ENCODE measurements at regions not wholly inside any gene's neighbourhood (a gene's known extent, or its start where the extent isn't known, plus 50 kb on each side); places are given as distances from the start of the nearest gene placed in this dataset.
A peak's percentile ranks its signal among the peaks of the same experiment; 100 is the strongest.

DNA sequence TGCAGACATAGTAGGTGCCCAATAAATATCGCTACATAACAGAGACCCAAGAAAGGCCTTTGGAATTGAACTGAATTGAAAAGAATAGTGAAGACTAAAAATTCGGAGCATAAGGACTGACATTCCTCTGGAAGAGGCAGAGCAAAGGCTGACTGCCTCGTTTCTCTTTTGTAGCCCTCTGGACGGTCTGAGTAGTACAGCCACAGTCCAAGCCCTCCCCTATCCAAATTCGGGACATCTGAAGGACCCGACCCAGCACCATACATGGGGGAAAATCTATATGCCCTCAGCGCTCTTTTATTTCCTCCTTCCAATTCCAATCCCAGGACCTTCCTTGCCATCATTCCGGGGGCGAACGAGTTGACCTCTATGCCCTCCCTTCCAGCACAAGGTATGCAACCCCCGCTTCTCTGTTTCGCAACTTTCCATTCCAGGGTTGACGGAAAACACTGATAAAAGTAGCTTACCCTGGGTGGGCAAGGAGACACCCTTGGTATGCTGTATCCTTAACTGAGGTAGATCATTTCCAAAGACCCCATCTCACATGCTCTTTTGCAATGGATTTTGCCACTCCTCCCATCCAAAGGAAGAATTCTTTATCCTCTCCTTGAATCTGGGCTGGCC lies 127.4 kb upstream of the MAP1LC3B2 start:
- H3K36me3 Mint-ChIP-seq (ENCODE audit: low read depth, unreplicated experiment), result no peaks in the 10 kb centered on the region
- H3K9me3 Mint-ChIP-seq (ENCODE audit: unreplicated experiment), result no peaks in the 10 kb centered on the region
- H3K27ac Mint-ChIP-seq (ENCODE audit: unreplicated experiment), result no peak overlapping the region
- H3K27me3 Mint-ChIP-seq (ENCODE audit: unreplicated experiment), result peaks cover 7% of the 10 kb centered on the region
- H3K4me1 Mint-ChIP-seq (ENCODE audit: unreplicated experiment), result peaks cover 8% of the 10 kb centered on the region
- H3K4me3 Mint-ChIP-seq (ENCODE audit: unreplicated experiment), result no peak overlapping the region
- no peak for DNase-seq (ENCODE audit: low spot score)
- TF ChIP-seq, protein P1, sequence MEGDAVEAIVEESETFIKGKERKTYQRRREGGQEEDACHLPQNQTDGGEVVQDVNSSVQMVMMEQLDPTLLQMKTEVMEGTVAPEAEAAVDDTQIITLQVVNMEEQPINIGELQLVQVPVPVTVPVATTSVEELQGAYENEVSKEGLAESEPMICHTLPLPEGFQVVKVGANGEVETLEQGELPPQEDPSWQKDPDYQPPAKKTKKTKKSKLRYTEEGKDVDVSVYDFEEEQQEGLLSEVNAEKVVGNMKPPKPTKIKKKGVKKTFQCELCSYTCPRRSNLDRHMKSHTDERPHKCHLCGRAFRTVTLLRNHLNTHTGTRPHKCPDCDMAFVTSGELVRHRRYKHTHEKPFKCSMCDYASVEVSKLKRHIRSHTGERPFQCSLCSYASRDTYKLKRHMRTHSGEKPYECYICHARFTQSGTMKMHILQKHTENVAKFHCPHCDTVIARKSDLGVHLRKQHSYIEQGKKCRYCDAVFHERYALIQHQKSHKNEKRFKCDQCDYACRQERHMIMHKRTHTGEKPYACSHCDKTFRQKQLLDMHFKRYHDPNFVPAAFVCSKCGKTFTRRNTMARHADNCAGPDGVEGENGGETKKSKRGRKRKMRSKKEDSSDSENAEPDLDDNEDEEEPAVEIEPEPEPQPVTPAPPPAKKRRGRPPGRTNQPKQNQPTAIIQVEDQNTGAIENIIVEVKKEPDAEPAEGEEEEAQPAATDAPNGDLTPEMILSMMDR (IDR thresholded peaks at IDR 0.05; ENCODE audit: unreplicated experiment), result no peak

DNA sequence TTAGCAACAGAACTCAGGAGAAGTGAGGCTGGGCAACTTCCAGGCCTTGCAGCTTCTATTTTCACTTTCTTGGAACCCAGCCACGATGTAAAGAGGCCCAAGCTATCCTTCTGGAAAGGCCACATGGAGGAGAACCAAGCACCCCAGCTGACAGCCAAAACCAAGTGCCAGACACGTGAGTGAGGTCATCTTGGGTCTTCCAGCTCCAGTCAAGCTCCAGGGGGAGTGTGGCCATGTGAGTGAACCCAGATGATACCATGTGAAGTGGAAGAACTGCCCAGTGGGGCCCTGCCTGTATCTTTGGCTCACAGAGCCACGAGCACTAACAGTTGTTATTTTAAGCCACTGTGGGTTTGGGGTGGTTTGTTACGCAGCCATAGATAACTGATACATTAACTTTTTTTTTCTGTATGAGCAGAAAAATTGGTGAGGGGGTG lies 126.8 kb upstream of the MAP1LC3B2 start:
- TF ChIP-seq, protein P1 (IDR thresholded peaks at IDR 0.05; ENCODE audit: unreplicated experiment), result no peak
- no peaks in the 10 kb centered on the region for H3K36me3 Mint-ChIP-seq (ENCODE audit: low read depth, unreplicated experiment)
- no peak for DNase-seq (ENCODE audit: low spot score)
- H3K27me3 Mint-ChIP-seq (ENCODE audit: unreplicated experiment), result peaks cover 6% of the 10 kb centered on the region
- peaks cover 4% of the 10 kb centered on the region for H3K4me1 Mint-ChIP-seq (ENCODE audit: unreplicated experiment)
- no peaks in the 10 kb centered on the region for H3K9me3 Mint-ChIP-seq (ENCODE audit: unreplicated experiment)
- H3K27ac Mint-ChIP-seq (ENCODE audit: unreplicated experiment), result no peak overlapping the region
- no peak overlapping the region for H3K4me3 Mint-ChIP-seq (ENCODE audit: unreplicated experiment)

DNA sequence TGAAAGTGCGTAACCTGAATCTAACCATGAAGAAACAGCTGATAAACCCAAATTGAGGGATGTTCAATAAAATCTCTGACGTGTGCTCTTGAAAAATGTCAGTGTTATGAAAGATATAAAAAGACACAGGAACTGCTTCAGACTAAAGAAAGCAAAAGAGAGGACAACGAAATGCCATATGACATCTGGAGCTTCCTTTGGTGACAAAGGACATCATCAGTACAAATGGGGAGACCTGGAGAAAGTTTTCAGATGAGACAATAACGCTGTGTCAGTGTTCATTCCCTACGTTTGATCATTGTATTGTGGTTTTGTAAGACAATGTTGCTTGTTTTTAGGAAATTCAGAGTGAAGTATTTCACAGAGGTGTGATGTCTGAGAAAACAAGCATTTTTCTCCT lies 125.9 kb upstream of the MAP1LC3B2 start:
- Mint-ChIP-seq H3K27me3 (ENCODE audit: unreplicated experiment) (peaks cover 6% of the 10 kb centered on the region), H3K36me3 (ENCODE audit: low read depth, unreplicated experiment) (no peaks in the 10 kb centered on the region), H3K9me3 (ENCODE audit: unreplicated experiment) (no peaks in the 10 kb centered on the region), H3K27ac (ENCODE audit: unreplicated experiment) (no peak overlapping the region), H3K4me1 (ENCODE audit: unreplicated experiment) (no peaks in the 10 kb centered on the region), H3K4me3 (ENCODE audit: unreplicated experiment) (no peak overlapping the region)
- TF ChIP-seq, protein P1 (IDR thresholded peaks at IDR 0.05; ENCODE audit: unreplicated experiment), result no peak
- no peak for DNase-seq (ENCODE audit: low spot score)

DNA sequence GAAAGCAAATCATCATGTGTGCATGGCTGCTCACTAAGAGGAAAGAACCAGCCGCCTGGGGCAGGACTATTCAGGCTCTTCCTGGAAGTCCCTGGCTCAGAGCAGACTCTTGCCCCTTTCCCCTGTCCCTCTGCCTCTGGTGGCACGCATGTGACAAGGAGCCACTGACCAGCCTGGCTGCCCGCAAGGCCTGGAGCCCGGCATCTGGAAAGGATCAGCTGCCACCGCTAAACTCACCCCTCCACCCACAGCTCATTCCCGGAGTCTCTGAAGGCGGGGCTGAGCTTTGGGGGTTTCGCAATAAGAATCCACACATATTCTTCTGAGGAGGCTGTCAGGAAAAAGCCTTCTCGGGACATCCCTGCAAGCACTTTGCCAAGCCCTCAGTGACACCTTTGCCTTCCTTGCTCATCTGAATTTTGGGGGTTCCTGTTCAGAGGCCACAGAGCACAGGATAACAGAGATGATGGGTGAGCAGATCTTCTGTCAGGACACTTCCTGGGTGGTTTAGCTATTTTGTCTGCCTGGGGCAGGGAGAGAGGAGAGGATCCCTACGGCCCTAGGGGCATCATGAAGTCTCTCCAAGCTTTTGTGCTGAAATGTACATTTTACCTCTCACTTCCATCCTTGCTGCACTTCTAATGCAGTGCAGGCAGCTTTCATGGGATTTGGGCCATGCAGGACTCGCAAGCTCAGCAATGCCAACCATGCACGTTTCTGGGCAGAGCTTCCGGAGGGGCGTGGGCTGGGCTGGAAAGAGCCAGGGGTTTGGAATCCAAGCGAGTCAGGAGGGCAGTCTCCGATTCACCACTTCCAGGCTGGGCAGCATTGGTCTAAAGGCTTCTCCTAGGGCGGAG lies 124.8 kb upstream of the MAP1LC3B2 start:
- H3K9me3 Mint-ChIP-seq (ENCODE audit: unreplicated experiment), result no peaks in the 10 kb centered on the region
- H3K4me3 Mint-ChIP-seq (ENCODE audit: unreplicated experiment), result no peak overlapping the region
- DNase-seq (ENCODE audit: low spot score), result peak; percentile 43
- H3K4me1 Mint-ChIP-seq (ENCODE audit: unreplicated experiment), result no peaks in the 10 kb centered on the region
- no peak overlapping the region for H3K27ac Mint-ChIP-seq (ENCODE audit: unreplicated experiment)
- H3K27me3 Mint-ChIP-seq (ENCODE audit: unreplicated experiment), result peaks cover 6% of the 10 kb centered on the region
- H3K36me3 Mint-ChIP-seq (ENCODE audit: low read depth, unreplicated experiment), result no peaks in the 10 kb centered on the region
- TF ChIP-seq, protein P1 (IDR thresholded peaks at IDR 0.05; ENCODE audit: unreplicated experiment), result no peak

DNA sequence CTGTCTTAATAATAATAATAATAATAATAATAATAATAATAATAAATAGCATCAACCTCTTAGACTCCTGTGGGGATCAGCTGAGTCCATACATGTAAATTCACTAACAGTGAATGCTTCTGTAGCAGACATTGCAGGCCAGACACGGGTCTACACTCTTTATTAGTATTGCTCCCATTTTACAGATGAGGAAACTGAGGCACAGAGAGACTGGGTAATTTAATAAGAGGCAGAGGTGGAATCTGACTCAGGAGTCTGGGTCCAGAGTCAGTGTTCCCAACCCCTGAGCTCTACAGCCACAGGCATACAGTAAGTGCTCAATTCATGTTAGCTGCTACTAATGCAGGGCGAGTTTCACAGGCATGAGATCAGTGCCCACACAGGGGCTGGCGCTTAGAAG lies 123.2 kb upstream of the MAP1LC3B2 start:
- peaks cover 6% of the 10 kb centered on the region for H3K27me3 Mint-ChIP-seq (ENCODE audit: unreplicated experiment)
- no peak for DNase-seq (ENCODE audit: low spot score)
- no peaks in the 10 kb centered on the region for H3K9me3 Mint-ChIP-seq (ENCODE audit: unreplicated experiment)
- no peak overlapping the region for H3K27ac Mint-ChIP-seq (ENCODE audit: unreplicated experiment)
- TF ChIP-seq, protein P1 (IDR thresholded peaks at IDR 0.05; ENCODE audit: unreplicated experiment), result no peak
- H3K4me3 Mint-ChIP-seq (ENCODE audit: unreplicated experiment), result no peak overlapping the region
- no peaks in the 10 kb centered on the region for H3K4me1 Mint-ChIP-seq (ENCODE audit: unreplicated experiment)
- no peaks in the 10 kb centered on the region for H3K36me3 Mint-ChIP-seq (ENCODE audit: low read depth, unreplicated experiment)

Measured in endothelial cell (in vitro differentiated cells).